ENCODE measurements at regions not wholly inside any gene's neighbourhood (a gene's known extent, or its start where the extent isn't known, plus 50 kb on each side); places are given as distances from the start of the nearest gene placed in this dataset.

GRCh38 chr1:24261977-24262376 is 57.2 kb upstream of the GRHL3 start:
- no peak for DNase-seq
- no peaks in the 10 kb centered on the region for H3K27me3 ChIP-seq
- H3K36me3 ChIP-seq: no peaks in the 10 kb centered on the region
- no peaks in the 10 kb centered on the region for H3K9me3 ChIP-seq
- intact Hi-C loops (cut with DNase I; ENCODE audit: low total_unique reads): no loop called here
- H3K4me3 ChIP-seq: no peak overlapping the region
- TF ChIP-seq, protein P1, sequence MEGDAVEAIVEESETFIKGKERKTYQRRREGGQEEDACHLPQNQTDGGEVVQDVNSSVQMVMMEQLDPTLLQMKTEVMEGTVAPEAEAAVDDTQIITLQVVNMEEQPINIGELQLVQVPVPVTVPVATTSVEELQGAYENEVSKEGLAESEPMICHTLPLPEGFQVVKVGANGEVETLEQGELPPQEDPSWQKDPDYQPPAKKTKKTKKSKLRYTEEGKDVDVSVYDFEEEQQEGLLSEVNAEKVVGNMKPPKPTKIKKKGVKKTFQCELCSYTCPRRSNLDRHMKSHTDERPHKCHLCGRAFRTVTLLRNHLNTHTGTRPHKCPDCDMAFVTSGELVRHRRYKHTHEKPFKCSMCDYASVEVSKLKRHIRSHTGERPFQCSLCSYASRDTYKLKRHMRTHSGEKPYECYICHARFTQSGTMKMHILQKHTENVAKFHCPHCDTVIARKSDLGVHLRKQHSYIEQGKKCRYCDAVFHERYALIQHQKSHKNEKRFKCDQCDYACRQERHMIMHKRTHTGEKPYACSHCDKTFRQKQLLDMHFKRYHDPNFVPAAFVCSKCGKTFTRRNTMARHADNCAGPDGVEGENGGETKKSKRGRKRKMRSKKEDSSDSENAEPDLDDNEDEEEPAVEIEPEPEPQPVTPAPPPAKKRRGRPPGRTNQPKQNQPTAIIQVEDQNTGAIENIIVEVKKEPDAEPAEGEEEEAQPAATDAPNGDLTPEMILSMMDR (IDR thresholded peaks at IDR 0.05): no peak
- no peak for TF ChIP-seq POLR2AphosphoS5 (IDR thresholded peaks at IDR 0.05)
- no peak for TF ChIP-seq EP300 (IDR thresholded peaks at IDR 0.05)
- no peak for TF ChIP-seq POLR2A (IDR thresholded peaks at IDR 0.05)
- 75 to 89% (median 86%) methylated on average over 5 of the region's 5 CpGs for WGBS, 5 donors
- no peak overlapping the region for H3K27ac ChIP-seq
- H3K4me1 ChIP-seq: no peaks in the 10 kb centered on the region

DNA sequence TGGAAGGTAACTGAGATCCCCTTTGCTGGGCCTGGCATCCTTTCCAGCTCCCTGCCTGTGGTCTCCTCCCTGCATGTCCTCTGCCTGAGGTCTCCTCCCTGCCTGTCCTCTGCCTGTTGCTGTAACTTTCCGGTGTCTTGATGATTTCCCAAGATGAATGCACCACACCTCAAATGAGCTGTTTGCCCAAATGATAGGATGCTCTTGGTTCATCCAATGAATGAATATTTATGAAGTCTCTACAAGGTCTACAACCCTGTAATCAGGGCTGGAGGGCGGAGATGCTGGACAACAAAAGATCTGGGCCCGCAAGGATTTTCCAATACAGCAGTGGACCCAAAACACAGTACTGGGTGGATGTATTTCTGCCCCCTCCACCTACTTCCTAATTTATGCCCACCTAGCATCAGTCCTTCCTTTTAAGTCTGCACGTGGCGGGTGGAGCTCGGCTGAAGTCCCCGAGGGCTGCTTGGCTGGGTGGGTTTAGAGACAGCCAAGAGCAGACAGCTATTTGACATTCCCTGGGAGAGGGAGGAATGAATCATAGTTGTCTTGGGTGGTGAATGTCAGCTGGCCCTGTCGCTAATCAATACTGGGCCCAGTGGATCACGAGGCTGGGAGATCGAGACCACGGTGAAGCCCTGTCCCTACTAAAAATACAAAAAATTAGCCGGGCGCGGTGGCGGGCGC is 60.3 kb upstream of the GRHL3 start:
- Histone ChIP-seq H3K4me1 (no peaks in the 10 kb centered on the region), H3K9me3 (no peaks in the 10 kb centered on the region), H3K4me3 (no peak overlapping the region), H3K36me3 (no peaks in the 10 kb centered on the region), H3K27me3 (no peaks in the 10 kb centered on the region), H3K27ac (no peak overlapping the region)
- 92 to 95% (median 93%) methylated on average over 16 of the region's 16 CpGs for WGBS, 5 donors
- no peak for TF ChIP-seq POLR2AphosphoS5 (IDR thresholded peaks at IDR 0.05)
- TF ChIP-seq POLR2A (IDR thresholded peaks at IDR 0.05): no peak
- TF ChIP-seq, protein P1 (IDR thresholded peaks at IDR 0.05): no peak
- TF ChIP-seq EP300 (IDR thresholded peaks at IDR 0.05): no peak
- intact Hi-C loops (cut with DNase I; ENCODE audit: low total_unique reads): no loop called here
- DNase-seq: no peak

GRCh38 chr1:24257373-24257772 is 61.8 kb upstream of the GRHL3 start:
- DNase-seq: no peak
- H3K4me1 ChIP-seq: no peaks in the 10 kb centered on the region
- 60 to 78% (median 71%) methylated on average over 1 to 2 of the region's 2 CpGs for WGBS, 5 donors
- intact Hi-C loops (cut with DNase I; ENCODE audit: low total_unique reads): no loop called here
- H3K9me3 ChIP-seq: no peaks in the 10 kb centered on the region
- no peak overlapping the region for H3K27ac ChIP-seq
- no peaks in the 10 kb centered on the region for H3K27me3 ChIP-seq
- H3K36me3 ChIP-seq: no peaks in the 10 kb centered on the region
- TF ChIP-seq EP300 (IDR thresholded peaks at IDR 0.05) (no peak), POLR2A (IDR thresholded peaks at IDR 0.05) (no peak), POLR2AphosphoS5 (IDR thresholded peaks at IDR 0.05) (no peak)
- TF ChIP-seq, protein P1 (IDR thresholded peaks at IDR 0.05): no peak
- no peak overlapping the region for H3K4me3 ChIP-seq

GRCh38 chr1:24256687-24257086 is 62.5 kb upstream of the GRHL3 start:
- H3K27ac ChIP-seq: no peak overlapping the region
- no peaks in the 10 kb centered on the region for H3K4me1 ChIP-seq
- WGBS, 5 donors: 64 to 74% (median 66%) methylated on average over 2 of the region's 2 CpGs
- TF ChIP-seq POLR2AphosphoS5 (IDR thresholded peaks at IDR 0.05): no peak
- TF ChIP-seq, protein P1 (IDR thresholded peaks at IDR 0.05): no peak
- no peak for TF ChIP-seq EP300 (IDR thresholded peaks at IDR 0.05)
- no peak for TF ChIP-seq POLR2A (IDR thresholded peaks at IDR 0.05)
- intact Hi-C loops (cut with DNase I; ENCODE audit: low total_unique reads): no loop called here
- no peaks in the 10 kb centered on the region for H3K9me3 ChIP-seq
- H3K36me3 ChIP-seq: no peaks in the 10 kb centered on the region
- H3K4me3 ChIP-seq: no peak overlapping the region
- DNase-seq: no peak
- no peaks in the 10 kb centered on the region for H3K27me3 ChIP-seq

All from stomach (tissue), 8 donors.